Spleen (tissue), 11 donors: ENCODE measurements at regions not wholly inside any gene's neighbourhood (a gene's known extent, or its start where the extent isn't known, plus 50 kb on each side); places are given as distances from the start of the nearest gene placed in this dataset.

ENCODE experiments used
- DNase-seq: peaks from one replicate; pipeline ENCODE4 v3.0.0-alpha.2; 2020
- H3K27ac ChIP-seq, 8 donors: fragments of 200-600 bp; sonication (generic) in 7 of 8; 1 replicate in 4 of 8; 2 replicates in 4 of 8; pipeline versions ENCODE4 v1.5.0 to v1.8.0; 2016 to 2021; ENCODE audit warnings: inconsistent platforms in 4 of 8, mild to moderate bottlenecking in 4 of 8, moderate library complexity in 1 of 8
- H3K27me3 ChIP-seq, 7 donors: fragments of 200-600 bp; sonication (generic) in 6 of 7; replicated peaks in 1 of 7; 1 replicate in 4 of 7; 2 replicates in 3 of 7; pipeline versions ENCODE4 v1.5.0 to v1.8.0; 2016 to 2021; ENCODE audit warnings: inconsistent platforms in 3 of 7, mild to moderate bottlenecking in 1 of 7
- H3K36me3 ChIP-seq, 6 donors: fragments of 200-600 bp; sonication (generic) in 5 of 6; 1 replicate in 4 of 6; 2 replicates in 2 of 6; pipeline versions ENCODE4 v1.5.0 to v1.8.0; 2016 to 2021; ENCODE audit warnings: inconsistent platforms in 2 of 6
- H3K4me1 ChIP-seq, 6 donors: fragments of 200-600 bp; sonication (generic) in 5 of 6; 1 replicate in 3 of 6; 2 replicates in 3 of 6; pipeline versions ENCODE4 v1.5.0 to v1.8.0; 2016 to 2021; ENCODE audit warnings: inconsistent platforms in 3 of 6
- H3K4me3 ChIP-seq, 8 donors: fragments of 200-600 bp; sonication (generic) in 7 of 8; 1 replicate in 4 of 8; 2 replicates in 4 of 8; pipeline versions ENCODE4 v1.5.0 to v1.8.0; 2016 to 2021; ENCODE audit warnings: inconsistent platforms in 4 of 8, mild to moderate bottlenecking in 4 of 8, moderate library complexity in 2 of 8
- H3K9me3 ChIP-seq, 8 donors: fragments of 200-600 bp; sonication (generic) in 7 of 8; 1 replicate in 4 of 8; 2 replicates in 4 of 8; pipeline versions ENCODE4 v1.5.0 to v1.8.0; 2016 to 2021; ENCODE audit warnings: inconsistent platforms in 4 of 8
- CTCF ChIP-seq, 11 experiments: fragments of 200-600 bp in 7 of 11; fragments of 450-650 bp in 4 of 11; sonication (generic) in 4 of 11; IDR thresholded peaks in 8 of 11; conservative IDR thresholded peaks in 3 of 11; 1 replicate in 7 of 11; 2 replicates in 4 of 11; pipeline versions ENCODE4 v1.4.0 to v1.8.0; 2016 to 2021; ENCODE audit warnings: antibody characterized with exemption in 11 of 11, inconsistent platforms in 4 of 11, mild to moderate bottlenecking in 1 of 11
- POLR2A ChIP-seq, 3 donors: fragments of 450-650 bp; IDR thresholded peaks; one replicate each; pipeline ENCODE4 v1.5.1; 2017; ENCODE audit warnings: antibody characterized with exemption in 3 of 3, mild to moderate bottlenecking in 1 of 3
- POLR2AphosphoS5 ChIP-seq, 3 donors: sonication (generic); formaldehyde crosslinking; IDR thresholded peaks; one replicate each; pipeline ENCODE4 v1.5.1; 2017; ENCODE audit warnings: antibody characterized with exemption in 3 of 3
- WGBS, 5 donors: extraction: QIAGEN DNeasy Blood & Tissue Kit in 3 of 5; methylation state at CpG; one replicate each; pipeline versions ENCODE4 v1.1.5 to v1.1.7; 2013 to 2018; 5-methylcytosine and 5-hydroxymethylcytosine counted together
- intact Hi-C: fragments of 100-400 bp; cut with DNase I; formaldehyde crosslinking; loops from one replicate; pipeline ENCODE4 v1.15.0; 2023; ENCODE audit warnings: low total_unique reads
- donor health status: healthy with polysubstance abuse.
- donor health status: DM: no; HTN: no; CAD: no; lungs with moderate emphysema.
- donor health status: DM: no; HTN: no; CAD: no.
- donor health status: Bipolar disorder and iron deficiency.
- donor health status: healthy.
- donor health status: DM: no; HTN: no; CAD: no.
- donor health status: DM: yes; HTN: yes; CAD: no.

GRCh38 chr3:59404064-59404463 lies 354.2 kb upstream of the CFAP20DC start:
- Histone ChIP-seq H3K9me3 (no peaks in the 10 kb centered on the region), H3K4me3 (no peak overlapping the region), H3K36me3 (no peaks in the 10 kb centered on the region), H3K27me3 (no peaks in the 10 kb centered on the region), H3K27ac (no peak overlapping the region), H3K4me1 (no peaks in the 10 kb centered on the region)
- DNase-seq = no peak
- TF ChIP-seq POLR2A (IDR thresholded peaks at IDR 0.05) = no peak
- TF ChIP-seq POLR2AphosphoS5 (IDR thresholded peaks at IDR 0.05) = no peak
- TF ChIP-seq CTCF (IDR thresholded peaks at IDR 0.05 in 8 of 11, conservative IDR thresholded peaks at IDR 0.05 in 3 of 11) = no peak
- 88 to 94% (median 93%) methylated on average over 2 of the region's 2 CpGs for WGBS, 5 donors
- intact Hi-C loops = no loop called here

GRCh38 chr3:59401924-59402323 lies 352.1 kb upstream of the CFAP20DC start:
- H3K4me1 ChIP-seq = no peaks in the 10 kb centered on the region
- no peak overlapping the region for H3K4me3 ChIP-seq
- no peaks in the 10 kb centered on the region for H3K9me3 ChIP-seq
- DNase-seq = no peak
- TF ChIP-seq POLR2AphosphoS5 (IDR thresholded peaks at IDR 0.05) (no peak), CTCF (IDR thresholded peaks at IDR 0.05 in 8 of 11, conservative IDR thresholded peaks at IDR 0.05 in 3 of 11) (no peak), POLR2A (IDR thresholded peaks at IDR 0.05) (no peak)
- WGBS, 5 donors = 76 to 94% (median 83%) methylated on average over 2 of the region's 2 CpGs
- no peak overlapping the region for H3K27ac ChIP-seq
- intact Hi-C loops = no loop called here
- H3K36me3 ChIP-seq = no peaks in the 10 kb centered on the region
- H3K27me3 ChIP-seq = no peaks in the 10 kb centered on the region

GRCh38 chr3:59392116-59392515 lies 342.3 kb upstream of the CFAP20DC start:
- intact Hi-C loops = no loop called here
- Histone ChIP-seq H3K27me3 (no peaks in the 10 kb centered on the region), H3K36me3 (no peaks in the 10 kb centered on the region), H3K4me3 (no peak overlapping the region), H3K9me3 (no peaks in the 10 kb centered on the region), H3K27ac (no peak overlapping the region), H3K4me1 (peaks cover 0 to 5% (median 0%) of the 10 kb centered on the region in 6 donors)
- TF ChIP-seq POLR2AphosphoS5 (IDR thresholded peaks at IDR 0.05) (no peak), POLR2A (IDR thresholded peaks at IDR 0.05) (no peak), CTCF (IDR thresholded peaks at IDR 0.05 in 8 of 11, conservative IDR thresholded peaks at IDR 0.05 in 3 of 11) (no peak)
- no peak for DNase-seq
- 68 to 85% (median 82%) methylated on average over 1 of the region's 1 CpG for WGBS, 5 donors

- 83 to 95% (median 92%) methylated on average over 7 of the region's 7 CpGs for WGBS, 5 donors
- peaks cover 0 to 9% (median 2%) of the 10 kb centered on the region in 6 donors for H3K4me1 ChIP-seq
- no peak for TF ChIP-seq POLR2A (IDR thresholded peaks at IDR 0.05)
- TF ChIP-seq POLR2AphosphoS5 (IDR thresholded peaks at IDR 0.05) = no peak
- TF ChIP-seq CTCF (IDR thresholded peaks at IDR 0.05 in 8 of 11, conservative IDR thresholded peaks at IDR 0.05 in 3 of 11) = no peak
- H3K27ac ChIP-seq = no peak overlapping the region
- no peaks in the 10 kb centered on the region for H3K9me3 ChIP-seq
- H3K4me3 ChIP-seq = no peak overlapping the region
- H3K36me3 ChIP-seq = no peaks in the 10 kb centered on the region
- intact Hi-C loops = no loop called here
- no peaks in the 10 kb centered on the region for H3K27me3 ChIP-seq
- DNase-seq = no peak
Observed at GRCh38 chr3:59391131-59391530, 341.3 kb upstream of the CFAP20DC start.
